IMR-90 (cell line): ENCODE measurements at regions not wholly inside any gene's neighbourhood (a gene's known extent, or its start where the extent isn't known, plus 50 kb on each side); places are given as distances from the start of the nearest gene placed in this dataset.

Experiments used
- ATAC-seq: fragments of 200-7000 bp; cut with Tn5 transposase; 2 replicates; pipeline ENCODE4 v1.9.1; 2020; ENCODE audit warnings: low read depth, mild to moderate bottlenecking, moderate library complexity
- BruUV-seq: library from RNA; stranded (reverse); fragments of 400-500 nt; replicated peaks from 2 replicates; lab custom pipeline; 2021; lab: Mats Ljungman, UMichigan
- CTCF ChIA-PET: fragments of 300-600 bp; formaldehyde crosslinking; extraction: SDS; loops from one replicate; lab custom pipeline; 2021; ENCODE audit warnings: antibody characterized with exemption; lab: Yijun Ruan, JAX
- POLR2A ChIA-PET: fragments of 300-600 bp; sonication (Branson Sonifier 250); formaldehyde crosslinking; loops from one replicate; lab custom pipeline; 2022; ENCODE audit warnings: antibody characterized with exemption; ENCODE audit not compliant: unreplicated experiment; lab: Charles Lee
- DNase-seq: peaks from one replicate; pipeline ENCODE4 v3.0.0; 2013
- H2AFZ ChIP-seq: replicated peaks from 2 replicates; pipeline ENCODE3; 2013; ENCODE audit warnings: low read length, mild to moderate bottlenecking; ENCODE audit not compliant: poor library complexity
- H2AK5ac ChIP-seq: 2 replicates; pipeline ENCODE4 v1.6.1; 2013; ENCODE audit warnings: low read depth, low read length, inconsistent platforms
- H2AK9ac ChIP-seq: replicated peaks from 2 replicates; pipeline ENCODE3; 2013; ENCODE audit warnings: mild to moderate bottlenecking, low read depth, low read length, moderate library complexity; ENCODE audit not compliant: poor library complexity
- H2BK120ac ChIP-seq: 2 replicates; pipeline ENCODE4 v1.6.1; 2013; ENCODE audit warnings: low read depth, low read length, inconsistent platforms
- H2BK15ac ChIP-seq: 3 replicates; pipeline ENCODE4 v1.6.1; 2013; ENCODE audit warnings: low read depth, low read length, inconsistent platforms
- H2BK20ac ChIP-seq: 2 replicates; pipeline ENCODE4 v1.6.1; 2013; ENCODE audit warnings: low read depth, mild to moderate bottlenecking, inconsistent platforms, low read length, moderate library complexity
- H2BK5ac ChIP-seq: 2 replicates; pipeline ENCODE4 v1.6.1; 2013; ENCODE audit warnings: mild to moderate bottlenecking, low read depth, low read length, inconsistent platforms; ENCODE audit not compliant: poor library complexity, severe bottlenecking
- H3K14ac ChIP-seq: replicated peaks from 2 replicates; pipeline ENCODE4 v1.6.1; 2013; ENCODE audit warnings: low read depth, low read length, inconsistent platforms
- H3K18ac ChIP-seq: 2 replicates; pipeline ENCODE4 v1.6.1; 2013; ENCODE audit warnings: low read depth, low read length, control low read depth
- H3K23ac ChIP-seq: 2 replicates; pipeline ENCODE4 v1.6.1; 2013; ENCODE audit warnings: low read depth, low read length, inconsistent platforms
- H3K27ac ChIP-seq: 2 replicates; pipeline ENCODE4 v1.5.1; 2013; ENCODE audit warnings: mild to moderate bottlenecking, control low read depth, low read length; ENCODE audit not compliant: insufficient read depth
- H3K27me3 ChIP-seq: 2 replicates; pipeline ENCODE4 v1.6.1; 2013; ENCODE audit warnings: low read length; ENCODE audit not compliant: control insufficient read depth, insufficient read depth
- H3K36me3 ChIP-seq: 2 replicates; pipeline ENCODE4 v1.6.1; 2013; ENCODE audit warnings: low read length, mixed read lengths; ENCODE audit not compliant: control insufficient read depth, insufficient read depth
- H3K4ac ChIP-seq: 2 replicates; pipeline ENCODE4 v1.6.1; 2013; ENCODE audit warnings: low read depth, low read length, inconsistent platforms
- H3K4me1 ChIP-seq: 2 replicates; pipeline ENCODE4 v1.6.1; 2013; ENCODE audit warnings: low read length, mixed read lengths; ENCODE audit not compliant: control insufficient read depth, insufficient read depth
- H3K4me2 ChIP-seq: 2 replicates; pipeline ENCODE4 v1.6.1; 2013; ENCODE audit warnings: low read depth, mild to moderate bottlenecking, control low read depth, low read length, moderate library complexity
- H3K4me3 ChIP-seq: 2 replicates; pipeline ENCODE4 v1.5.1; 2013; ENCODE audit warnings: low read depth, mild to moderate bottlenecking, control low read depth, low read length, moderate library complexity; ENCODE audit not compliant: insufficient read depth
- H3K56ac ChIP-seq: 2 replicates; pipeline ENCODE4 v1.6.1; 2013; ENCODE audit warnings: low read length, inconsistent platforms; ENCODE audit not compliant: insufficient read depth; ENCODE audit errors: extremely low read depth
- H3K79me1 ChIP-seq, 2 experiments: 2 replicates each; pipeline ENCODE4 v1.6.1; 2013; ENCODE audit warnings: low read length in 2 of 2, inconsistent platforms in 1 of 2, low read depth in 1 of 2
- H3K9ac ChIP-seq: 2 replicates; pipeline ENCODE4 v1.6.1; 2013; ENCODE audit warnings: low read depth, low read length, control low read depth
- H3K9me1 ChIP-seq: 2 replicates; pipeline ENCODE4 v1.6.1; 2013; ENCODE audit warnings: low read length, inconsistent platforms; ENCODE audit not compliant: insufficient read depth
- H3K9me3 ChIP-seq: 2 replicates; pipeline ENCODE4 v1.6.1; 2013; ENCODE audit warnings: low read length; ENCODE audit not compliant: control insufficient read depth, insufficient read depth
- H4K20me1 ChIP-seq: 2 replicates; pipeline ENCODE4 v1.6.1; 2013; ENCODE audit warnings: low read length, inconsistent platforms; ENCODE audit not compliant: insufficient read depth
- H4K5ac ChIP-seq: 2 replicates; pipeline ENCODE4 v1.6.1; 2013; ENCODE audit warnings: mild to moderate bottlenecking, low read depth, low read length, control low read depth
- H4K8ac ChIP-seq, 2 experiments: 2 replicates each; pipeline ENCODE4 v1.6.1; 2013; ENCODE audit warnings: low read depth in 2 of 2, low read length in 2 of 2, control low read depth in 1 of 2, inconsistent platforms in 1 of 2
- H4K91ac ChIP-seq: 2 replicates; pipeline ENCODE4 v1.6.1; 2013; ENCODE audit warnings: low read depth, low read length, inconsistent platforms; ENCODE audit not compliant: insufficient read depth
- CEBPB ChIP-seq: IDR thresholded peaks from 2 replicates; pipeline ENCODE4 v1.6.1; 2012; ENCODE audit warnings: low read depth, low read length, improper control_type of control experiment
- MXI1 ChIP-seq: IDR thresholded peaks from 2 replicates; pipeline ENCODE4 v1.6.1; 2012; ENCODE audit warnings: low read depth, mild to moderate bottlenecking, low read length, moderate library complexity, borderline replicate concordance
- RAD21 ChIP-seq: IDR thresholded peaks from 2 replicates; pipeline ENCODE4 v1.6.1; 2012; ENCODE audit warnings: low read length, improper control_type of control experiment
- WGBS, 2 experiments: methylation state at CpG; one replicate each; pipeline versions ENCODE4 v1.1.5 to v1.1.7; 2013; ENCODE audit warnings: missing lambda C conversion rate in 2 of 2; ENCODE audit not compliant: insufficient read length in 1 of 2; ENCODE audit errors: extremely low coverage in 2 of 2; 5-methylcytosine and 5-hydroxymethylcytosine counted together
- dilution Hi-C: fragments of 300-500 bp; cut with HindIII; formaldehyde crosslinking; loops from one replicate; pipeline ENCODE4 v1.14.3; 2018; ENCODE audit warnings: low sequenced_read_pairs; ENCODE audit not compliant: unreplicated experiment
- in situ Hi-C: fragments of 300-500 bp; cut with MboI; formaldehyde crosslinking; loops from 3 replicates; pipeline ENCODE4 v1.14.3; 2019; ENCODE audit warnings: low sequenced_read_pairs, inconsistent platforms, mixed read lengths
- intact Hi-C: fragments of 100-400 bp; cut with micrococcal nuclease; formaldehyde crosslinking; loops from 2 replicates; pipeline ENCODE4 v1.10.0; 2022

DNA sequence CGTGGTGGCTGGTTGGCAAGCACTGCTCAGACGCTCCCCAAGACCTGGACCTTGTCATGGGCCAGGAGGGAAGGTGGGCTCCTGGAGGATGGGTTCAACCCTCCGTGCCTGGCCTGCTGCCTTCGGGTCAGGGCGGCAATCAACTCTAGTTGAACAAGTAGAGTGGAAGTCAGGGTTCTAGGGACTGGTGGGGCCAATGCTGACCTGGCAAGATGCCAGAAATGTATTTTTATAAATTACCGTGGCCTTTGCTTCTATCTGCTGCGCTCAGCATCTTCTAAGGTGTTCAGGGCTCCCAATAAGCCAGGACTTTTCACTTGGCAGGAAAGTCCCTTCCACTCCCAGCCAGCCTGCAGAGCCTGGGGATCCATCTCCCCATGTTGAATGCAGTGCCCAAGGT lies 207.1 kb upstream of the N4BP1 start:
- ATAC-seq (no peak), DNase-seq (no peak)
- Histone ChIP-seq H3K4me3 (no peak overlapping the region), H3K27ac (no peak overlapping the region), H3K18ac (no peak overlapping the region), H3K9me1 (no peaks in the 10 kb centered on the region), H3K23ac (no peak overlapping the region), H3K4ac (no peak overlapping the region), H2AFZ (no peak overlapping the region), H2AK5ac (no peak overlapping the region), H4K8ac (no peak overlapping the region), H3K14ac (no peak overlapping the region), H2BK5ac (no peak overlapping the region), H2AK9ac (no peak overlapping the region), H3K4me1 (no peaks in the 10 kb centered on the region), H4K5ac (no peak overlapping the region), H3K79me1 (no peaks in the 10 kb centered on the region), H3K36me3 (no peaks in the 10 kb centered on the region), H4K20me1 (no peaks in the 10 kb centered on the region), H3K4me2 (no peak overlapping the region), H2BK15ac (no peak overlapping the region), H3K9ac (no peak overlapping the region), H2BK20ac (no peak overlapping the region), H3K9me3 (no peaks in the 10 kb centered on the region), H4K91ac (no peak overlapping the region), H3K56ac (no peak overlapping the region), H2BK120ac (no peak overlapping the region), H3K27me3 (0 out of 2 replicates have a peak, but pooled peaks cover 1% of the 10 kb centered on the region)
- dilution Hi-C loops: no loop called here
- ChIA-PET POLR2A (no interaction called here), CTCF (no interaction called here)
- WGBS, 2 experiments: no CpG with 5 or more reads among the region's 7 CpGs
- in situ Hi-C loops: no loop called here
- BruUV-seq: no TSS peak
- TF ChIP-seq MXI1 (no peak), RAD21 (no peak), CEBPB (no peak)
- intact Hi-C loops: no loop called here
